SKM-1 (cell line): ENCODE measurements at regions not wholly inside any gene's neighbourhood (a gene's known extent, or its start where the extent isn't known, plus 50 kb on each side); places are given as distances from the start of the nearest gene placed in this dataset.

Experiments
- DNase-seq: peaks from one replicate; lab custom pipeline; 2025; ENCODE audit not compliant: unreplicated experiment; lab: John Stamatoyannopoulos, UW

DNA sequence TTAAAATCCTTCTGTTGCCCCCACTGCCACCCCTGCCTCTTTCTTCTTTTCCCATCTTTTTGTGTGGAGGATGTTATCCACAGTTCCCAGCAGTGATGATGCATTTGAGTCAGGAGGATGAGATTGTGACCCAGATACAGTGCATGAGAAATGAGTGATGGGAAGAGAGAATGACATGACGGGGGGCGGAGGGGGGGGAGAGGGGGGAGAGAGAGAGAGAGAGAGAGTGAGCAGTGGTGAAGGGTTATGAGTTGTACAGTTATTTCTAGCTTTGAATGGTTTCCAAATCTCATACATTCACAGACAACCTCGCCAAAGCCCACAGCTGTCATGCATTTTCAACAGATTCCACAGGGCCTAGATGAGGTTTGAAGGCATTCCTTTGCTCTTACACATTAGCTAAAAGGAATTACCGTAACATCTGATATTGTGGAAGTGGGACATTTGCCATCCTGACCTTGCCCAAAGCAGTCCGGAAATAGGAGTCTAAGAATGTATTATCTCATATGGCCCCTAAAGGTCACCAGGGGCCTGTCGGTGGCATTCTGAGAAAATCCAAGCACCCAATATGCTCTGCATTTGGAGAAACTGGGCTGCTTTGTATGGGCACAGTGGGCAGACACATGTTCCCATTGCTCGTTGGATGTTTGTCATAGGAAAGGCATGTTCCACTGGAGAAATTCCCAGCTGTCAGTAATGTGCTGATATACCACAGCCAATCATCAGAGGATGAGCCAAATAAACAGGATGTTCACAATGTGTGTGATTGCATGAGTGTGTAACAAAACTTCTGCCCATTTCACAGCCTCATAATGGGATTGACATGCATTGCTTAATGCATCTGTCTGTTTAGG lies 435.8 kb downstream of the SPRY1 start:
- no peak for DNase-seq

DNA sequence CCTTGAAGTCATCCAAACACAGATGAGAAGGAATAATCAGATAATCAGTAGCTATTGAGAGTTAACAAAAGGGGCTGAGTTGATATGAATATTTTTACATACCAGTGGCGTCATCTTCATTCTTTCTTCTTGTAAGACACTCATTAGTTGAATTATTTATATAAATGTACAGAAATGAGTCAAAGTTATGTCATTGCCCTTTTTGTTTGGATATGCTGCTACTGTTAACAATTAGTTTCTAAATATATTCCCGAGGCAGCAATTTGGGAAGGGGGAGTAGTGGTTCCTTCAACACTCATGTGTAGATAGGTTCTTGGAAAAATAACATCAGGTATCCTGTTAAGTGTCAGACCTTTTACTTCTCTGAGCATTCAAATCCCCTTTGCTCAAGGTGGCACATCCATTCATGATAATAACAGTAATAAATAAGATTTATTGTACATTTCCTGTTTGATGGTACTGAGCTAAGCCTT lies 436.6 kb downstream of the SPRY1 start:
- no peak for DNase-seq

DNA sequence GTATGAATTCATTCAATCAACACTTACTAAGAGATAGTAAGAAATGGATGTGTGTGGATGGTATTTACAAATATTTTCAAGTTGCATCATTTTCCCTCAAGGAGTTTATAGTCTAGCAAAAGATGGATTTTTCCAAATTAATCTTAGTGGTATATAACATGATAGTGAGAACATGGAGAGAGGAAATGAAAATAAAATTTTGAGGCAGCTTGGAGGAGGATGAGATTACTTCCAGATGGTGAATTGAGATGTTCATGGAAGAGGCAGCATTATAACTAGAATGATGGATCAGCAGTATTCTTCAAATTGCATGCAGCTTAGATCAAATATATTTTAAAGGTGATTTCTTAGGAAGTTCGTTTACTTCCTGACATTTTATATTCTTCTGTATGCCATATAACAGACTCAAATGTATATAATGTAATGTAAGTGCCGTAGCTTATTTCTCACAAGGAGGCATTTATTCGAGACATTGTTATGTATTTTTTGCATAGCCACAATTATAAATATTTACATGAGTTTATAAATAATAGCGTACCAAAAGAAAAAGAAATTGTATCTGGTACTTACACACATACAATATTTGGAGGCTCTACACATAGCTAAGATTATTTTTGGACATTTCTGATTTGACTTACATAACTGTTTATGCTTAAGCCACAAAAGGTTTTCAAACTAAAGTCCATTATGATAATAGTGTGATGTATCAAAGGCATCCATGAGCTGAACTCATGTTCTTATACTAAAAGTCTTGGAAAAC lies 439.4 kb downstream of the SPRY1 start:
- no peak for DNase-seq

DNA sequence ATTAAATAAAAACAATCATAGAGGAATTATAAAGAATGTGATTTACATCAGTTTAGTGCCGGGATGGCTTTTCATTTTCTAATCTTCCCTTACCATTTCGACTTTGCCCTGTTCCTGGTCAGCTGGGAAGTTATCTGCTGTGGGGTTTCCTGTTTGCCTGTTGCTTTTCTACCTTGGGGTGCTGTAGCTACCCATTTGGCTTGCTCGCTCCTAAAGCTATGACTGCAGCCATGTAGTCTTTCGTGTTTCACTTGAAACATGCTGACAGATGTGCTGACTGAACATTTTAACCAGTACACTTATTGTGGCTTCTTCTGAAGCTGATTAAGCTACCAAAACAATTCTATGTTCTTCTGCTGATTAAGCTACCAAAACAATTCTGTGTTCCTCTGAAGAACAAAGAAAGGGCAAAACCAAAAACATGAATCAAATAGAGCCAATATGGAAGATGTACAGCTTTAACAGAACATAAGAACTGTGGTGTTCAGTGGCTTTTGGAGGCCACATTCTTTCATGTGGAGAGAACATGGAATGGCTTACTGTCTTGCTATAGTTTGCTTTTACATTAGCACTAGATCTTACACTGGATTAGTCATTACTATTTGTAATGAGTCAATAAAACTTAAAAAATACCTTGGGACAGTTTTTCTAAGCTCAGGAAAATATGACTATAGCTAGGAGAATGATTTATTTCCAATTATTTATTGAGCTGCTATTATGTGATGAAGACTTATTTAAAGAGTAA lies 440.4 kb downstream of the SPRY1 start:
- DNase-seq, result no peak

DNA sequence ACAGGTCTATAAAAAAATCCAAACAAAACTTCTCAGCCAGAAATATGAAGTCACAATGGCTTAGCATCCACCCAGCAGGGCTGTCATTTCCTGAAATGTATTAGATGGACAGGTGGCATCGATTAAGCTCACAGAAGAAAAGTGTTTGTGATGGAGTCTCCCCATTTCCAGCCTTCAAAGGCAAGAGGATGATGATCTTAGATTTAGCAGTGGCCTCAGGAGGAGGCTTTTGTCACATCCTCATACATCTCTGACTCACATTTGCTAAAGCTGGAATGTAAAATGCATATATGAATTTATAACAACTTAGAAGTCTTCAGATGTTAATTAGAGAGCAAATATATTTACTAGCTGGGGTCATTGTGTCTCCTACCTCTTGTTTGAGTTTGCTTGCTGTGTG lies 441.9 kb downstream of the SPRY1 start:
- no peak for DNase-seq

DNA sequence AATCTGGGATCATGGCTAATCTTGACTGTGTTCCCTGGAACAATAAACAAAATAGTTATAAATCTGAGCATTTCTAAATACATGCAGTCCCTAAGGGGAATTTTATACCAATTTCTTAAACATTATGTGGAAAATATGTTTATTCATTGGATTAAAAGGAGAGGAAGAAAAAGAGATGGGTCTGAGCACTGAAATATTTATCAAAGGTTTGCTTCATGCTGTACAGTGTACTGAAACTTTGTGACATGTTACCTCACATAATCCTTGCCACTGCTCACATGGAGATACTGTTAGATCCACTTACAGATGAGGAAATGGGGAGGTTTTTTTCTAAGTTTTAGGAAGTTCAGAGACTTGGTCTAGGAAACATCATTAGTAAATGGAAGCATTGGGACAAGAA lies 443.6 kb downstream of the SPRY1 start:
- no peak for DNase-seq

DNA sequence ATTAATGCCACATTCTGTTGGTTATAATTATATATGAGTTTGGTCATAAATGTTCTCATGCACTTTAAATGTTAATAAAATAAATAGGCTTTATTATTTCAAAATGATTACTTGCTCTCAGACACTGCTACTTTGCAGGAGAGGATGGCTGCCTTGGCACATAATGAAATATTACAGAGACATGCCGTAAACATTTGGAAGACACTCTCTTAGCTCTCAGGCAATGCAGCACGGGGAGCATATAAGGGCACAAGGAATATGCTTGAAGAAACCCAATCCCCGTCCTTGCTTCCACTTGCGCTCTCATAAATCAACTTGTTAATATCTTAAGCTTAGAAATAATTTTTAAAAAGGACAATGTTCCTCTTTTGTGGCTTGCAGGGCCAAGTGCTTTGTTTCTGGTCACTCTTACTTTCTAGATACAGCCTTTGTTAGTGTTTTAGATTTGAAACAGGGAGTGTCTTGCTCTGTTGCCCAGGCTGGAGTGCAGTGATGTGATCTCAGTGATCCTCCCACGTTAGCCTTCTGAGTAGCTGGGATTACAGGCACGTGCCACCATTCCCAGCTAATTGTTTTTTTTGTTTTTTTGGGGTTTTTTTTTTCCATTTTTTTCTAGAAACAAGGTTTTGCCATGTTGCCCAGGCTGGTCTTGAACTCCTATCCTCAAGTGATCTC lies 445.0 kb downstream of the SPRY1 start:
- DNase-seq, result no peak

DNA sequence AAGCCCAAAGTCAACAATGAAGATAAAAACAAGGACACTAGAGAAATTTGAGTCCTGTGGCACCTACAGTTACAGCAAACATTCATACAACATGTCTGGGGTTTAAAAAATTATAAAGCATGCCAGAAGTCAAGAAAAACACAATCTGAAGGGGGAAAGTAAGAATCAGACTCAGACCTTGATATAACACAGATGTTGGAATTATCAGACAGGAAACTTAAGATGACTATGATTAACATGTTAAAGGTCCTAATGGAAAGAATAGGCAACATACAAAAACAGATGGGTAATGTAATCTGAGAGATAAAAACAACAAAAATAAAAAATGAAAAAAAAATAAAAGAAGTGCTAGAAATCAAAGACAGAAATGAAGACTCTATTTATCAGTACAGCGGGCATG lies 446.5 kb downstream of the SPRY1 start:
- no peak for DNase-seq

DNA sequence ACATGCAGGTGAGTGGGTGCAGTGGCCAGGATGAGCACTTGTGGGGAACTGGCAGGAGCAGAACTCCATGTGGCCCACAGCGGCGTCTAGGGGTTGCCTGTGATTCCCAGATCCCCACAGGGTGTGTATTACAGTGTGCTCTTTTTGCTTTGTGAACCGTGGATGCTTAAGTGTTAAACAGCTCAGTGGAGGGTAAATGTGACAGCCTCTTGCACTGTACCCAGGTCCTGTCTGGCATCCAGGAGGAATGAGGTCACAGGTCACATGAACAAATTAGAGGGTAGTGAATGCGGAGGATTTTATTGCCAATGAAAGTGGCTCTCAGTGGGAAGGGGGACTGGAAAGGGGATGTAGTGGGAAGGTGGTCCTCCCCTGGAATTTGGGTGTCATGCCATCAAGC lies 447.8 kb downstream of the SPRY1 start:
- no peak for DNase-seq

DNA sequence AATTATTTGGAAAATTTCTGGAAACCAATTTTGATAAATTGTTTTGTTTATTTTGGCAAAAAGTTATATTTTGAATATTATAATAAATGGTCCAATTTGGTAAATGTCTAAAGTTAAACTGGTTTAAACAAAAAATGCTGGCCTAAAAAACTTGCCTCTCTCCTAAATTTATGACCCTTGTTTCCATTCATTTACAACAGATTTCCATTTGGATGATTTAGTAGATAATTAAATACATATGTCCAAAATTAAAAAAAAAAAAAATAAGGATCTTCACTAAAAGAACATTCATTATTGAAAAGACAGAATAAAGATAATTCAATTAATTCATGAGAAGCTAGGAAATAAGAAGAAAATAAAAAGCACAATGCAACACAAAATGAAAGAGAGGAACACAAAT lies 449.5 kb downstream of the SPRY1 start:
- no peak for DNase-seq

DNA sequence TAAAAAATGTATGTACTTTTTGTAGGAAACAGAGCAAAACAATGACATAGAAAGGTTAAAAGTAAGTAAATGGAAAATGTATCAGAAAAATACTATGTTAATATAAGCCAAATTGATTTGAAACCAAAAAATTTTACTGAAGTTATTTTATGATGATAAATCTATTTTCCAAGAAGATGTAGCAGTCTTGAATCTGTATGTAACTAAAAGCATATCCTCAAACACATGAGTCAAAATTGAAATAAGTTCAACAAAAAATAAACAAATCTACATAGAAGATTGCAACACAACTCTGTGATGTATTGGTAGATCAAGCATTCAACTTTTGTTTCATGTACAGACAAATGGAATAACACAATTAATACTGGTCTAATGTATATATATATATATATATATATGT lies 450.0 kb downstream of the SPRY1 start:
- no peak for DNase-seq

DNA sequence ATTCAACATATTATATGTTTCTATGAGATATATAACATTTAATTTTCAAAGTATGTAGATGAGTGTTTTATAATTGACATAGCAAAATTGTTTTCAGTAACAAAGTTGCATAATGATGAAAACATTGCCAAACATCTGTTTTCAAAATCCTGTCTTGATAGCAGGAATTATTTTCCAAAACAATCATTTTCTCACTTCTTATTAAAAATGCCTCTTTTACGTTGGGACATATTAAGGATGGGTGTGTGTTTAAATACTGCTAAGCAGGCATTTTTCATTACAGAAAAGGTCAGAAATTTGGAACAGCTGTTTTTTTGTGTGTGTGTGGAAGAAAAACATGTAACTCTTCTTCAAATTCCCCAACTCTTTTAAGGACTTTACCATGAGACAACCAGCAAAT lies 452.0 kb downstream of the SPRY1 start:
- no peak for DNase-seq

DNA sequence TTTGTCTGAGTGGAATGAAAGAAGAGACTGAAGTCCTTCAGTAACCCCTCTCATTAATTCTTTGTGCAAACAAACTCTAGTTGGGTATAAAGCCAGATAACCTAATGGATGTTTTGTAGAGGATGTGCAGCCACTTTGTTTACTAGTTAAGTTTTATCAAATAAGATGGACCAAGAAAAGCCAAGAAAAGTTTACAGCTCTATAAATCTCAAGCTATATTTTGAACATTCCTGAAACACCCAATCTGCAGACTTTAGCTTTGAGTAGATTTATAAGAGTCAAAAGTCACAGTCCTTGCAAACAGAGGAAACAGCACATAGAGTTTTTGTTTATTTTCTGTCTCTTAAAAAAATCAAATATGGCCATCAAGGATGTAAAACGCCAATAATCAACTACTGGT lies 452.9 kb downstream of the SPRY1 start:
- DNase-seq, result no peak

DNA sequence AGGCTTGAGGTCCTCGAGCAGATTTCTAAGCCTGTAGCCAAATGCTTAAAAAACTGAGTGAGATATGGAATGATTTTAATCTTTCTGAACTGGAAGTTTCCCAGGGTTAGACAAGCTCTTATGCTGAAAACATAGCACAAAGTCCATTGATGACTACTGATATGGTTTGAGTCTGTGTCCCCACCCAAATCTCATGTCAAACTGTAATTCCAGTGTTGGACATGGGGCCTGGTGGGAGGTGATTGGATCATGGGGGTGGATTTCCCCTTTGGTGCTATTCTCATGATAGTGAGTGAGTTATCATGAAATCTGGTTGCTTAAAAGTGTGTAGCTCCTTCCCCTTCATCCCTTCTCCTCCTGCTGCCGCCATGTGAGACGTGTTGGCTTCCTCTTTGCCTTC lies 454.9 kb downstream of the SPRY1 start:
- DNase-seq, result no peak

DNA sequence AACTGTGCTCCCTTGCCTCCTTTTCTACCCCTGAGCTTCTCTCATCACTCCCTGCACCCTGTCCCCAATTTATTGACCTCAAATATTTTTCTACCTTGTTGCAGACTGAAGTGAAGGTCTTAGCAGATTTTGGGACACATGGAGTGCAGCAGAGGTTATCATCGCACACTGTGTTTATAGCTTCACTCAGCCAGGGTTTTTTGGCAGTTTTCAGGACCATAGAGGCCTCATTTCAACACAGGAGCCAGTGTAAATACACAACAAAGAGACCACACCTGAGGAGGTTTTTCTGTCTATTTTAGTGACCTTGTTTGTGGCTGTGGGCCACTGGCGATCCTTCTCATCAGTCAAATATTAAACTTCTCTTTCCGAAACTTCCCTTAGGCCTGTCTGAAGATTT lies 457.1 kb downstream of the SPRY1 start:
- no peak for DNase-seq

DNA sequence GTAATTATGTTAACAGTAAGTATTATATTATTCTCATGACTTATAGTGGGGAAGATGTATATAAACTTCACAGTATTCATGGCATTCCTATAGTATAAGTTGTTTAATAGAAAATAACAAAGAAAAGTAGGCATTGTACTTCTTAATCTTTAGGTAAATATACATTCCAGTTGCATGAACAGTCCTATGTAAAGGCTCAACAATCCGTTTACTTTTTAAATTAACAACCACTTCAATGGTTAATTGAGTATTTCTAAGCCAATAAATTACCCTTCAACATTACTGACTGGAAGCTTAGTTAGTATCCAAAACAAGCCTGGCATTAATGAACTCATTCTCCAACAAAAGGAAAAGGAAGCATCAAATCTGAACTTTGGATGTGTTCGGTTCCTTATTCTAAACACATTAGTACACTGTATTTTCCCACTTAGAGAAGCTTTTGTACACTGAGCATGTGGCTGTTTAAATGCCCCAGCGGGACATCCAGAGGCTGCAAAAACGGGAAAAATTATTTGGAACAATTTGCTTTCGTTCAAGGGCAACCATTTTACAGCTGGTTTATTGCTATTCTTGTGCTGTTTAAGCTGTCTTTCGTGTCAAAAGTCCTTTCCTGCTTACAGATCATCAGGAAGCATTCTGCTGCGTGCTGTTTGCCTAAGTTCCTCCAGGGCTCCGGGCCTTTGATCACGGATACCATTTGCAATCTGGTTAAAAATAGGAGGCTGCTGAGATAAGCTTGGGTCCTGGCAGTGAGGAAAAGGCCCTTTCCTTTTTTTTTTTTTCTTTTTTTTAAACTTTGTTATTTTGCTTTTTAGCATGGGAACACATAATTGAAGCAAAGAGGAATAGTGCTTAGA lies 460.3 kb downstream of the SPRY1 start:
- DNase-seq, result no peak

DNA sequence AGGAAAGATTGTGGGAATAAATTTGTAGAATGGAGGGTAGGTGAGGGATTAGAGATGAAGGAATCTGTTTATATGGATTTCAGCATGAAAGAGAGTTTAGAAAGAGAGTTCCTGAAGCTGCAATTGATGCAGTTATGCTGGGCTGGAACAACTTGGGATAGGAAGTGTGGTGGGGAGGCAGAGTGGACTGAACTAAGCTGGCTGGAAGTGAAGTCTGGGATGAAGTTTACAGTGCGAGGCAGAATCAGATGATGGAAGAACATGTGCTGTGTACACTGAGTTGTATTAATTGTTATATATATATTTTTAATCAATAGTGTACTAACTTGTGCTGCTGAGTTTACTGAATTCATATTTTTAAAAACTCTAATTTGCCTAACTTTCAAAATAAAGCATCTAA lies 461.9 kb downstream of the SPRY1 start:
- no peak for DNase-seq

DNA sequence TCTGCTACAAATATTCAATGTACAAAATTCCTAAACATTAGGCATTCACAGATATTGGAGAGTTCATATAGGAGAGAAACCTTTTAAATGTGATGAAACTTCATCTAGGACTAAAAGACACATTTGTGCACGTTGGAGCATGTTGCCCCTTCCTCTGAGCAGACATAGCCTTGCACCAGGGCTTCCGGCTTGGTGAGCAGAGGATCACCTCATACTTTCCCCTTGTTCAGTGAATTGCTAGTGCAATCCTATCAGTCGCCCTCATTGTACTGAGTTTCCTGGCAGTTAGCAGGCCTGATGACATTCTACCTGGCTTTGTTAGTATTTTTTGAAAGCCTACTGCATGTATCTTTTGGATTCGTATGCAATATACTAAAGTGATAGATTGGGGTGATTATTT lies 466.2 kb downstream of the SPRY1 start:
- no peak for DNase-seq

DNA sequence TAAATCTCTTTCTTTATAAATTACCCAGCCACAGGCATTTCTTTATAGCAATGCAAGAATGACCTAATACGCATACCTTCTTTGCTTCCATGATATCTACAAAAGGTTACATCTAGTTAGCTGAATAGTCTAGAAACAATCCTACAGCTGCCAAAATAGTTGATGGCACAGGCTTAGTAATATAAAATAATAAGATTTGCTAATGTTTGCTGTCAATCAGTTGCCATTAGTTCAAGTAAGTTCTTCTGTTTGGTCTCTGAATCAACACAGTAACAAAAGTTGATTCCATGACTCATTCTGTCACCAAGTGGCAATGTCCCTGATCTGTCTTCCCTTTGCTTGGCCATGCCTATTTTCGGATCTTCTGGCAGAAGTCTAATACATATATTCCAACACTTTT lies 470.2 kb downstream of the SPRY1 start:
- DNase-seq, result no peak

DNA sequence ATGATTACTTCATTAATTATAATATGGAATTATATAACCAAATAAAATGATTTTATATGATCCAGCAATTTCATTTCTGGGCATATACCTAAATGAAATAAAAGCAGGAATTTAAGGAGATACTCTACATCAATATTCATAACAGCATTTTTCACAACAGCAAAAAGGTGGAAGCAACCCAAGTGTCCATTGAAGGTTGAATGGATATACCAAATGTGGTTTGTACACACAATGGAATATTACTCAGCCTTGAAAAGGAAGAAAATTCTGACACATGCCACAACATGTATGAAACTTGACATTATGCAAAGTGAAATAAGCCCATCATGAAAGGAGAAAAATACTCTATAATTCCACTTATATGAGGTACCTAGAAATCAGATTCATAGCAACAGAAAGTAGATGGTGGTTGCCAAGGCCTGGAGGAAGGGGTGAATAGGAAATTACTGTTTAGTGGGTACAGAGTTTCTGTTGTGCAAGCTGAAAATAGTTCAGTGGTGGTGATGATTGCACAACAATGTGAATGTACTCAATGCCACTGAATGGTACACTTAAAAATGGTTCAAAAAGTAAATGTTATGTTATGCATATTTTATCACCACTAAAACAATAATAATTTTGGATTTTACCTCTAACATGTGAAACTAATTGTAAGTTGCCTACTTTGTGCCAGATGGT lies 471.5 kb downstream of the SPRY1 start:
- DNase-seq, result no peak
